ENCODE measurements at regions not wholly inside any gene's neighbourhood (a gene's known extent, or its start where the extent isn't known, plus 50 kb on each side); places are given as distances from the start of the nearest gene placed in this dataset.
A peak's percentile ranks its signal among the peaks of the same experiment; 100 is the strongest.

GRCh38 chr1:96087719-96088118 is 633.9 kb upstream of the PTBP2 start:
- no peak overlapping the region for H3K27ac ChIP-seq
- no peaks in the 10 kb centered on the region for H3K9me3 ChIP-seq
- WGBS, 2 donors: 80 to 82% methylated on average over 1 of the region's 1 CpG

GRCh38 chr1:96090134-96090533 is 631.5 kb upstream of the PTBP2 start:
- DNase-seq: no peak
- Histone ChIP-seq H3K4me1 (no peaks in the 10 kb centered on the region), H3K36me3 (no peaks in the 10 kb centered on the region), H3K9me3 (no peaks in the 10 kb centered on the region), H3K27me3 (no peaks in the 10 kb centered on the region), H3K27ac (no peak overlapping the region), H3K4me3 (no peak overlapping the region)
- 26 to 34% methylated on average over 4 of the region's 4 CpGs for WGBS, 2 donors
- no peak for TF ChIP-seq CTCF (IDR thresholded peaks at IDR 0.05)
- TF ChIP-seq POLR2A (IDR thresholded peaks at IDR 0.05): no peak
- intact Hi-C loops (cut with DNase I): no loop called here

More at GRCh38 chr1:96087719-96088118, 633.9 kb upstream of the PTBP2 start:
- Histone ChIP-seq H3K36me3 (no peaks in the 10 kb centered on the region), H3K27me3 (no peaks in the 10 kb centered on the region), H3K4me3 (no peak overlapping the region), H3K4me1 (no peaks in the 10 kb centered on the region)
- TF ChIP-seq POLR2A (IDR thresholded peaks at IDR 0.05) (no peak), CTCF (IDR thresholded peaks at IDR 0.05) (no peak)
- intact Hi-C loops (cut with DNase I): no loop called here
- DNase-seq: no peak

GRCh38 chr1:96095849-96096612 is 625.6 kb upstream of the PTBP2 start:
- Histone ChIP-seq H3K9me3 (no peaks in the 10 kb centered on the region), H3K27me3 (no peaks in the 10 kb centered on the region), H3K36me3 (no peaks in the 10 kb centered on the region), H3K27ac (peak overlapping the region in 1 of 4 donors; percentile 54), H3K4me3 (no peak overlapping the region), H3K4me1 (peaks cover 0 to 17% (median 11%) of the 10 kb centered on the region in 3 donors)
- intact Hi-C loops (cut with DNase I): no loop called here
- no peak for DNase-seq
- TF ChIP-seq CTCF (IDR thresholded peaks at IDR 0.05) (no peak), POLR2A (IDR thresholded peaks at IDR 0.05) (no peak)
- WGBS, 2 donors: 66 to 67% methylated on average over 2 of the region's 2 CpGs

GRCh38 chr1:96096613-96097321 is 624.8 kb upstream of the PTBP2 start:
- 36 to 44% methylated on average over 5 of the region's 5 CpGs for WGBS, 2 donors

More at GRCh38 chr1:96096613-96097321, 624.8 kb upstream of the PTBP2 start:
- no peaks in the 10 kb centered on the region for H3K27me3 ChIP-seq
- H3K27ac ChIP-seq: peak overlapping the region in 3 of 4 donors; percentile 1 to 54 (median 40)
- intact Hi-C loops (cut with DNase I): no loop called here
- H3K4me1 ChIP-seq: peaks cover 0 to 17% (median 11%) of the 10 kb centered on the region in 3 donors
- TF ChIP-seq POLR2A (IDR thresholded peaks at IDR 0.05) (no peak), CTCF (IDR thresholded peaks at IDR 0.05) (no peak)
- no peaks in the 10 kb centered on the region for H3K9me3 ChIP-seq
- no peak for DNase-seq
- no peaks in the 10 kb centered on the region for H3K36me3 ChIP-seq
- H3K4me3 ChIP-seq: peak overlapping the region in 1 of 4 donors; percentile 10
